ENCODE measurements at regions not wholly inside any gene's neighbourhood (a gene's known extent, or its start where the extent isn't known, plus 50 kb on each side); places are given as distances from the start of the nearest gene placed in this dataset.

DNA sequence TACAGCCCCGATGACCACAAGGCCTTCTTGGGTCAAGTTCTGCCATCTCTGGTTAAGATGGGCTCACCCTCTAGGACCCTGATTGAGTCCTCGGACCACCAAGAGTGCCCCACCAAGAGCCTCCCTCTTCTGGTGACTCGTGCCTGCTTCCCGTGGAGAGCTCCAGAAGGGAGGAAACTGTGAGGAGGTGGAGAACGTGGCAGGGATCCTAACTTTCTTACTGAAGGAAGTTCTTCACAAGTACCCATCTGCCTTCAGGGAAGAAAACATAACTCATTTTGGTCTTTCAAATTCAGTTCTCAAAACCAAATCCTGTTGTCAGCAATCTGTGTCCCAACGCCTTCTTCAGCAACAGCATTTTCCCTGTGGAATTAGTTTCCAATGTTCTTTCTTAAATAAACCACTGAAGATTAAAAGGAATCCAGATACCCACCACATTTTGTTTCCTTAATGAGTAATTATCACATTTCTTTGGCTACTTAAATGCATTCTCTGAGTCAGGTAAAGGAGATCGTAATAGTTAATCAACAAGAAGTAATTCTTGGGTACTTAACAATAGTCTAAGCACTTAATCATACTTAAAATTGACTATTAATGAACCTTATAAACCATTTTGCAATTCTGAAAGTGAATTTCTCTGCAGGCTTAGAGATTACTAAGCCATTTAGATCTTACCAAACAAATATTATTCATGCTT, 185.8 kb upstream of the SGK1 start:
- DNase-seq (ENCODE audit: low spot score), result no peak
- H3K27ac ChIP-seq, result peak overlapping the region; percentile 99
- ChIA-PET POLR2A (ENCODE audit: low non-redundant PET) (no interaction called here), CTCF (interaction anchor here (0.6 kb wide), 1 partner anchor 59 kb away, joined by 3 read pairs; no protein-coding TSS in a partner anchor)
- TF ChIP-seq CTCF (conservative IDR thresholded peaks at IDR 0.05; ENCODE audit: low read depth), result no peak

DNA sequence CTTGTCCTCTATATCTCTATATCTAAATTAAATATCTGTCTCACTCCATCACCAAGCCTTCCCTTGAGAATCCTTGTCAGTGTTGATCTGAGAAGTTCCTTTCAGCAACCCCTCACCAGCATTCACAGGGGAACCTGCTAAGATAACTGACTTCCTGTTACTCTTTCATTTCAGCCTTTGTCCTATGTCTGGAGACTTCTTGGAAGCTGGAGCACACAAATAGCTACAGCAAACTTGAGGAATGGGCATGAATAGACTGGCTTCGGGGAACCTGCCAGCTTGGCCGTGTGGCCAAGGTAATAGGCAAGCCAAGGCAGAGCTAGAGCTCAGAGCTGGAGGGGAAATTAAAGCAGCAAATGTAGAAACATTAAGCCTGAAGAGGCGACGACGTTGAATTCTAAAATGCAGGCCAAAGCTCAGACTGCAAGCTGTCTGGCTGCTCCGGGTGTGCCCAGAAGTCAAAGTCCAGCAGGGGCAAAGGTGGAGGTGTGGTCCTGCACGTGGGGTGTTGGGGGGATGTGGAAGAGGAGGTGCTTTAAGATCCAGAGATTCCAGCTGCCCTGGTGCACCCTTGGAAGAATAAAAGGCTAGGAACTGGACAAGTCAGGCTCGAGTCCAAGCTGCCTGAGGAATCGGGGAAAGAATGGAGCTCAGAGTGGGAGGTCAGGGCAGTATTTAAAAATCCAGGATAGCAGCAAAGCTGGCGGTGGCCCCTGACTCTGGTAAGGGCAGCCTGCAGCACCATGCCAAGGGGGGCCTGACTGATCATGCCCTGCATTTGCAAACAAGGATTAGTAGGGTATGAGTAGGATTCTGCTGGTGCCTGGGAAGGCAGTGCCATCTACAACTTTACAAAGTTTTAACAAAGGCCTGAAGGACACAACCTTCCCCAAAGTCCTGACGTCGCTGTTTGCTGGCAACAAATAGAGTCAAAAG, 185.0 kb upstream of the SGK1 start:
- ChIA-PET POLR2A (ENCODE audit: low non-redundant PET) (no interaction called here), CTCF (interaction anchor here (0.6 to 0.8 kb wide), 2 partner anchors 58 to 320 kb away, joined by 3 read pairs; no protein-coding TSS in a partner anchor)
- no peak for DNase-seq (ENCODE audit: low spot score)
- peak overlapping the region; percentile 99 for H3K27ac ChIP-seq
- TF ChIP-seq CTCF (conservative IDR thresholded peaks at IDR 0.05; ENCODE audit: low read depth), result no peak

- CTCF ChIA-PET, result interaction anchor here (0.6 kb wide), 1 partner anchor 63 kb away, joined by 3 read pairs; no protein-coding TSS in a partner anchor
- DNase-seq (ENCODE audit: low spot score), result peak; percentile 23
- no peak for TF ChIP-seq CTCF (conservative IDR thresholded peaks at IDR 0.05; ENCODE audit: low read depth)
- H3K27ac ChIP-seq, result peak overlapping the region; percentile 83
- POLR2A ChIA-PET (ENCODE audit: low non-redundant PET), result no interaction called here
Observed at GRCh38 chr6:134495890-134496248, 178.0 kb upstream of the SGK1 start.

DNA sequence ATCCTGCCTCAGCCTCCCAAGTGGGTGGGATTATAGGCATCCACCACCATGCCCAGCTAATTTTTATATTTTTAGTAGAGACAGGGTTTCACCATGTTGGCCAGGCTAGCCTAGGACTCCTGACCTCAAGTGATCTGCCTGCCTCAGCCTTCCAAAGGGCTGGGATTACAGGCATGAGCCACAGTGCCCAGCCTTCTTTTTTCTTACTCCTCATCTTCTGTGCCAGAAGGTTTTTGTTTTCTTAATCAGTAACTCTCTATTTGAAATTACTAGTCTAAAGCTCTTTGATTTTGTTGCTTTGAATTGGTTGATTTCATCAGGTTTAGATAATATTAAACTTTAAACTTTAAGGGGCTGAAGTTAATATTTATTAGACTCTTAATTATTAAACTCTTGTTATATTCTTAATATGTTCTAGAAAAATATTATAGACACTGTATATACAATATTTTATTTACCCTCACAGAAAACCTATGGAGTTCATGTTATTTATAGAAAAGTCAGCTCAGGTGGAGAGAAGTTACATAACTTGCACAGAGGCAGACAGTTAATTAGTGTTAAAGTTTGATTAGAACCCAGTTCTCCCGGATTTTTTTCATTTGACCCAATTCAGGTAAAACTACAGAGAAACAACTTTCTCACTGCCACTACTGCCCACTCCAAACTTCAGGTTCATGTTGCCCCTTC, 177.4 kb upstream of the SGK1 start:
- ChIA-PET CTCF (interaction anchor here (0.6 kb wide), 2 partner anchors 63 to 181 kb away, joined by 3 to 4 read pairs; no protein-coding TSS in a partner anchor), POLR2A (ENCODE audit: low non-redundant PET) (no interaction called here)
- no peak for TF ChIP-seq CTCF (conservative IDR thresholded peaks at IDR 0.05; ENCODE audit: low read depth)
- DNase-seq (ENCODE audit: low spot score), result no peak
- peak overlapping the region; percentile 81 for H3K27ac ChIP-seq

GRCh38 chr6:134493789-134494188, 175.9 kb upstream of the SGK1 start:
- ChIA-PET POLR2A (ENCODE audit: low non-redundant PET) (no interaction called here), CTCF (no interaction called here)
- no peak for DNase-seq (ENCODE audit: low spot score)
- no peak for TF ChIP-seq CTCF (conservative IDR thresholded peaks at IDR 0.05; ENCODE audit: low read depth)
- H3K27ac ChIP-seq, result no peak overlapping the region

- no peak overlapping the region for H3K27ac ChIP-seq
- POLR2A ChIA-PET (ENCODE audit: low non-redundant PET), result no interaction called here
- DNase-seq (ENCODE audit: low spot score), result no peak
- no peak for TF ChIP-seq CTCF (conservative IDR thresholded peaks at IDR 0.05; ENCODE audit: low read depth)
- CTCF ChIA-PET, result no interaction called here
Observed at GRCh38 chr6:134491477-134491876, 173.6 kb upstream of the SGK1 start.
